ENCODE measurements at regions not wholly inside any gene's neighbourhood (a gene's known extent, or its start where the extent isn't known, plus 50 kb on each side); places are given as distances from the start of the nearest gene placed in this dataset.
"Not testable (repeated sequence)": the region's sequence is repeated elsewhere in the genome, so short reads cannot be mapped to it uniquely, and the experiment has no call there.

- no peak for DNase-seq
Observed at GRCh38 chr1:29396438-29397255, 160.3 kb downstream of the PTPRU start.

GRCh38 chr1:29395736-29396437, 159.6 kb downstream of the PTPRU start:
- DNase-seq = no peak

GRCh38 chr1:29394521-29395225, 158.4 kb downstream of the PTPRU start:
- DNase-seq = no peak

- DNase-seq = no peak
Observed at GRCh38 chr1:29393451-29393826, 157.1 kb downstream of the PTPRU start.

- no peak for DNase-seq
Observed at GRCh38 chr1:29392486-29393450, 156.4 kb downstream of the PTPRU start.

GRCh38 chr1:29392036-29392435, 155.7 kb downstream of the PTPRU start:
- no peak for DNase-seq

- no peak for DNase-seq
Observed at GRCh38 chr1:29391362-29391880, 155.1 kb downstream of the PTPRU start.

GRCh38 chr1:29390491-29391361, 154.4 kb downstream of the PTPRU start:
- no peak for DNase-seq

- no peak for DNase-seq
Observed at GRCh38 chr1:29390075-29390474, 153.8 kb downstream of the PTPRU start.

- no peak for DNase-seq
Observed at GRCh38 chr1:29389533-29390041, 153.3 kb downstream of the PTPRU start.

- DNase-seq = no peak
Observed at GRCh38 chr1:29388884-29389283, 152.6 kb downstream of the PTPRU start.

- no peak for DNase-seq
Observed at GRCh38 chr1:29388170-29388569, 151.8 kb downstream of the PTPRU start.

- DNase-seq = no peak
Observed at GRCh38 chr1:29387210-29387609, 150.9 kb downstream of the PTPRU start.

- not testable (repeated sequence) for DNase-seq
Observed at GRCh38 chr1:29386453-29386852, 150.1 kb downstream of the PTPRU start.

- no peak for DNase-seq
Observed at GRCh38 chr1:29385966-29386365, 149.6 kb downstream of the PTPRU start.

- DNase-seq = no peak
Observed at GRCh38 chr1:29384496-29385015, 148.2 kb downstream of the PTPRU start.

- DNase-seq = no peak
Observed at GRCh38 chr1:29383746-29384371, 147.5 kb downstream of the PTPRU start.

- no peak for DNase-seq
Observed at GRCh38 chr1:29382851-29383745, 146.8 kb downstream of the PTPRU start.

GRCh38 chr1:29381426-29381825, 145.1 kb downstream of the PTPRU start:
- DNase-seq = no peak

Data from NCI-H187 (cell line).